ENCODE measurements at regions not wholly inside any gene's neighbourhood (a gene's known extent, or its start where the extent isn't known, plus 50 kb on each side); places are given as distances from the start of the nearest gene placed in this dataset.
"Not testable (repeated sequence)": the region's sequence is repeated elsewhere in the genome, so short reads cannot be mapped to it uniquely, and the experiment has no call there.

DNA sequence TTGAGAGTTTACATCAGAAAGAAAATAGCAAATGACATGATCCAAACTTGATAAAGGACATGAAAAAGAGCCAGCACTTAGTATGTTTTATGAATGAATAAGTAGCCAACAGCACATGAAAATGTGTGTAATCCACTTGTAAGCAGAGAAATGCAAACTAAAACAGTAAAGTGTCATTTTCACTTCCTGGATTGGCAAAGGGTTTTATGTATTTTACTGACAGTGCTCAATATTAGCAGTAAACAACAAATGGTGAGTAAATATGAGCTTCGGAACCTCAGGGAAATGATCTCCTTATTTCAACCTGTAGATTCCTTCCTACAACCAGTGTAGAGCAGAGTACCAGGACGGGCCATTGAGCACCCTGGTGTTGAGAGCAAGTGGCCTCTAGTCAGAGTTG is 153.8 kb upstream of the PDCD2 start:
- H3K4me3 ChIP-seq; in situ Hi-C loops (cut with MboI); H3K79me2 ChIP-seq (ENCODE audit: control insufficient read depth, insufficient read depth, low read length); H3K9me1 ChIP-seq (ENCODE audit: control insufficient read depth, insufficient read depth, low read length); H4K20me1 ChIP-seq (replicated peaks; ENCODE audit: control insufficient read depth, insufficient read depth, low read length); H3K4me1 ChIP-seq (replicated peaks in 1 of 2; ENCODE audit: control insufficient read depth in 2 of 2, insufficient read depth in 2 of 2, low read length in 2 of 2); FAIRE-seq; H3K4me2 ChIP-seq (ENCODE audit: insufficient read depth, low read length); H2AFZ ChIP-seq (ENCODE audit: low read depth, low read length); H3K36me3 ChIP-seq (ENCODE audit: control insufficient read depth, insufficient read depth, low read length); CTCF ChIA-PET (ENCODE audit: low intra/inter-chr PET ratio); H3K9me3 ChIP-seq (replicated peaks; ENCODE audit: control insufficient read depth, insufficient read depth, low read depth, low read length); BruUV-seq (replicated peaks); ATAC-seq; POLR2A ChIA-PET; H3K9ac ChIP-seq (ENCODE audit: insufficient read depth in 1 of 2, low read depth in 2 of 2, low read length in 2 of 2); intact Hi-C loops (cut with micrococcal nuclease); H3K27me3 ChIP-seq (ENCODE audit: control insufficient read depth in 2 of 2, insufficient read depth in 2 of 2, low read length in 2 of 2); DNase-seq (ENCODE audit: extremely low read depth in 1 of 4, low spot score in 3 of 4); H3K27ac ChIP-seq (ENCODE audit: extremely low read depth, low read depth, low read length): not testable (repeated sequence)
- WGBS (ENCODE audit: insufficient coverage, low coverage, missing lambda C conversion rate) = 50% methylated on average over 1 of the region's 2 CpGs
- TF ChIP-seq, protein P1, sequence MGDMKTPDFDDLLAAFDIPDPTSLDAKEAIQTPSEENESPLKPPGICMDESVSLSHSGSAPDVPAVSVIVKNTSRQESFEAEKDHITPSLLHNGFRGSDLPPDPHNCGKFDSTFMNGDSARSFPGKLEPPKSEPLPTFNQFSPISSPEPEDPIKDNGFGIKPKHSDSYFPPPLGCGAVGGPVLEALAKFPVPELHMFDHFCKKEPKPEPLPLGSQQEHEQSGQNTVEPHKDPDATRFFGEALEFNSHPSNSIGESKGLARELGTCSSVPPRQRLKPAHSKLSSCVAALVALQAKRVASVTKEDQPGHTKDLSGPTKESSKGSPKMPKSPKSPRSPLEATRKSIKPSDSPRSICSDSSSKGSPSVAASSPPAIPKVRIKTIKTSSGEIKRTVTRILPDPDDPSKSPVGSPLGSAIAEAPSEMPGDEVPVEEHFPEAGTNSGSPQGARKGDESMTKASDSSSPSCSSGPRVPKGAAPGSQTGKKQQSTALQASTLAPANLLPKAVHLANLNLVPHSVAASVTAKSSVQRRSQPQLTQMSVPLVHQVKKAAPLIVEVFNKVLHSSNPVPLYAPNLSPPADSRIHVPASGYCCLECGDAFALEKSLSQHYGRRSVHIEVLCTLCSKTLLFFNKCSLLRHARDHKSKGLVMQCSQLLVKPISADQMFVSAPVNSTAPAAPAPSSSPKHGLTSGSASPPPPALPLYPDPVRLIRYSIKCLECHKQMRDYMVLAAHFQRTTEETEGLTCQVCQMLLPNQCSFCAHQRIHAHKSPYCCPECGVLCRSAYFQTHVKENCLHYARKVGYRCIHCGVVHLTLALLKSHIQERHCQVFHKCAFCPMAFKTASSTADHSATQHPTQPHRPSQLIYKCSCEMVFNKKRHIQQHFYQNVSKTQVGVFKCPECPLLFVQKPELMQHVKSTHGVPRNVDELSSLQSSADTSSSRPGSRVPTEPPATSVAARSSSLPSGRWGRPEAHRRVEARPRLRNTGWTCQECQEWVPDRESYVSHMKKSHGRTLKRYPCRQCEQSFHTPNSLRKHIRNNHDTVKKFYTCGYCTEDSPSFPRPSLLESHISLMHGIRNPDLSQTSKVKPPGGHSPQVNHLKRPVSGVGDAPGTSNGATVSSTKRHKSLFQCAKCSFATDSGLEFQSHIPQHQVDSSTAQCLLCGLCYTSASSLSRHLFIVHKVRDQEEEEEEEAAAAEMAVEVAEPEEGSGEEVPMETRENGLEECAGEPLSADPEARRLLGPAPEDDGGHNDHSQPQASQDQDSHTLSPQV (IDR thresholded peaks at IDR 0.05) = peak; percentile 38; the same call in 1 of the 2 replicates

DNA sequence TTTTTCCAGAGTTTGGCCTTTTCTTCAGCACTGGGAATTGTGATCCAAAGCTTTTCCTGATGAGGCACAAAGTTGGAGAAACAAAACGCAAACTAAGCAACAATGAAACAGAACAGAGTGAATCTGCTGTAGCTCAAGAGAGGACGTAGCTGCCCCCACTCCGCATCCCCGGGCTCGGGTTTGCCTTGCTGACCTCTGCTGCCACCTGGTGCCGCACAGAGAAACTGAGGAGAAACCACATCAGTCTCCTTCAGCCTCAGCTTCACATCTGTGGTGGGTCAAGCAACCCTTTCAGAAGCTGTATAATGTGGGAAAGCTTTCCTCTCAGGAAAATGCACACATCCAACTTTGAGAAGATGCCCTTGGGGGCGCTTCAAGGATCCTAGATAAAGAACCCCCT is 151.9 kb upstream of the PDCD2 start:
- H3K9ac ChIP-seq (ENCODE audit: insufficient read depth in 1 of 2, low read depth in 2 of 2, low read length in 2 of 2); H3K4me3 ChIP-seq; H3K4me1 ChIP-seq (replicated peaks in 1 of 2; ENCODE audit: control insufficient read depth in 2 of 2, insufficient read depth in 2 of 2, low read length in 2 of 2); H3K9me3 ChIP-seq (replicated peaks; ENCODE audit: control insufficient read depth, insufficient read depth, low read depth, low read length); H3K36me3 ChIP-seq (ENCODE audit: control insufficient read depth, insufficient read depth, low read length); H3K4me2 ChIP-seq (ENCODE audit: insufficient read depth, low read length); ATAC-seq; BruUV-seq (replicated peaks); H3K79me2 ChIP-seq (ENCODE audit: control insufficient read depth, insufficient read depth, low read length); FAIRE-seq; H4K20me1 ChIP-seq (replicated peaks; ENCODE audit: control insufficient read depth, insufficient read depth, low read length); intact Hi-C loops (cut with micrococcal nuclease); H2AFZ ChIP-seq (ENCODE audit: low read depth, low read length); in situ Hi-C loops (cut with MboI); H3K27me3 ChIP-seq (ENCODE audit: control insufficient read depth in 2 of 2, insufficient read depth in 2 of 2, low read length in 2 of 2); H3K9me1 ChIP-seq (ENCODE audit: control insufficient read depth, insufficient read depth, low read length); POLR2A ChIA-PET; H3K27ac ChIP-seq (ENCODE audit: extremely low read depth, low read depth, low read length): not testable (repeated sequence)
- CTCF ChIA-PET (ENCODE audit: low intra/inter-chr PET ratio) = interaction anchor here (0.6 kb wide), 1 partner anchor 150 kb away, joined by 4 read pairs; no protein-coding TSS in a partner anchor
- WGBS (ENCODE audit: insufficient coverage, low coverage, missing lambda C conversion rate) = 17% methylated on average over 3 of the region's 7 CpGs
- peak in 1 of 4 experiments; percentile 6 for DNase-seq (ENCODE audit: extremely low read depth in 1 of 4, low spot score in 3 of 4)
- peak; percentile 46 to 66 for TF ChIP-seq RAD21 (CRISPR knock-in tag; conservative IDR thresholded peaks at IDR 0.05 in 1 of 2, IDR thresholded peaks at IDR 0.05 in 1 of 2)

Measured in K562 (cell line).